ENCODE measurements at regions not wholly inside any gene's neighbourhood (a gene's known extent, or its start where the extent isn't known, plus 50 kb on each side); places are given as distances from the start of the nearest gene placed in this dataset.

- no peak for TF ChIP-seq CTCF (IDR thresholded peaks at IDR 0.05; ENCODE audit: low read depth, low read length, missing input control)
- TF ChIP-seq JUND (IDR thresholded peaks at IDR 0.05), result no peak
- no peak for TF ChIP-seq REST (IDR thresholded peaks at IDR 0.05)
- no peak for TF ChIP-seq ZBTB33 (IDR thresholded peaks at IDR 0.05)
- TF ChIP-seq SP1 (IDR thresholded peaks at IDR 0.05), result no peak
- TF ChIP-seq TAF1 (conservative IDR thresholded peaks at IDR 0.05), result no peak
- no peak for TF ChIP-seq ATF3 (IDR thresholded peaks at IDR 0.05)
- no peak for TF ChIP-seq FOXA1 (IDR thresholded peaks at IDR 0.05)
- peak in 1 of 2 donors; percentile 18 for TF ChIP-seq RXRA (IDR thresholded peaks at IDR 0.05)
- TF ChIP-seq GABPA (IDR thresholded peaks at IDR 0.05 in 1 of 2, conservative IDR thresholded peaks at IDR 0.05 in 1 of 2), result no peak
Measured at GRCh38 chr6:165864218-165864617, 201.2 kb upstream of the PDE10A start.
